CD4-positive, alpha-beta T cell treated with Interleukin-15 for 4 hours (primary cell): ENCODE measurements at regions not wholly inside any gene's neighbourhood (a gene's known extent, or its start where the extent isn't known, plus 50 kb on each side); places are given as distances from the start of the nearest gene placed in this dataset.

Source experiments
- DNase-seq: peaks from one replicate; pipeline ENCODE4 v3.0.0-alpha.2; 2020; ENCODE audit warnings: low spot score

DNA sequence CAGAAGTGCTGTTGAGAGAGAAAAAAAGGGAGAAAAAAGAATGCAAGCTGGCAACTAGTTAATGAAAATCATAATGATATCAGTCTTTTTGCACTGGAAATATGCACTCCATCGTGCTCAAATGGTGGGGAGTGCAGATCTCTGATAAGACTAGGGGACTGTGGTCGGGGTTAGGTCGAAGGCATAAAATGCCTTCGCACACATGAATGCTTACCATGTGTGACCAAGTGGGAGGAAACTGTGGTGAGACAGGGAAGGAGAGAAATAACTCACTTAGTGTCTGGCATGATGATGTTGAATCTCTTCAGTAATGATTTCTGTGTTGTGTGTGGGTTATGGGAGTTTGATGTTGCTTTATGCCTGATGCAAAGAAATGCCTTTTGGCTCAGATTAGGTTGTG is 358.9 kb downstream of the FBXO8 start:
- DNase-seq, result no peak

DNA sequence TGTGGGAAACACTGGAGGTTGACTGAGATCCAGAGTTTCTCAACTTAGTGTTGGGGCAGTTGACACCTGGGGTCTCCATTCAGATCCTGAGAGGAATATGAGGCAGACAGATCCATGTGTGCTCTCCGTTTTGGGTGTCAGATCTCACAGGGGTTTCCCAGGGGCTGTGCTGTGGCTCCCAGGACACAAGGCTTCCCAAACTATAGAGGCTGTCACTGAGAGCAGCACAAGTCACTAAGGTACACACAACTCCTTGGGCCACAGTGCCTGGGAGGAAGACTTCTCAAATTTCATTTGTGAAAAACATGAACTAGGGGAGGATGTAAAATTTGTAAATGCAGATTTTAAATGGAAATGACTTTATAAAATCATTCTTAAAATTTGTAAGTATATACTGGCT is 363.6 kb downstream of the FBXO8 start:
- no peak for DNase-seq

DNA sequence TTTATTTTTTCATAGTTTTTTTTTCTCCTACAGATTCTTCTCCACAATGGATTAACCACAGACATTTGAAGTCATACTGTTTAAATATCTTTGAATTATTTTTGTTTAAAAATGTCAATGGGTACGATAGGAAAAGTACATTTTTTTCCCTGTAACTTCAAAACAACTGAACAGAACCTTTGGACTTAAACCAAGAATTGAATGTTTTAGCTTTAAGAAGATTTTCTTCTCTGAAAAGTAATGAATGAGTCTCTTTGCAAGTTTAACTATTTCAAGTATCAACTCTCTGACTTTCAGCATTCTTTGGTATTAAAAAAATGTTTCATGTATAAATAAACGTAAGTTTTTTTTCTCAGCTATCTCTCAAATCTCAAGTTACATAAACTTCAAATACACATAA is 364.3 kb downstream of the FBXO8 start:
- no peak for DNase-seq

DNA sequence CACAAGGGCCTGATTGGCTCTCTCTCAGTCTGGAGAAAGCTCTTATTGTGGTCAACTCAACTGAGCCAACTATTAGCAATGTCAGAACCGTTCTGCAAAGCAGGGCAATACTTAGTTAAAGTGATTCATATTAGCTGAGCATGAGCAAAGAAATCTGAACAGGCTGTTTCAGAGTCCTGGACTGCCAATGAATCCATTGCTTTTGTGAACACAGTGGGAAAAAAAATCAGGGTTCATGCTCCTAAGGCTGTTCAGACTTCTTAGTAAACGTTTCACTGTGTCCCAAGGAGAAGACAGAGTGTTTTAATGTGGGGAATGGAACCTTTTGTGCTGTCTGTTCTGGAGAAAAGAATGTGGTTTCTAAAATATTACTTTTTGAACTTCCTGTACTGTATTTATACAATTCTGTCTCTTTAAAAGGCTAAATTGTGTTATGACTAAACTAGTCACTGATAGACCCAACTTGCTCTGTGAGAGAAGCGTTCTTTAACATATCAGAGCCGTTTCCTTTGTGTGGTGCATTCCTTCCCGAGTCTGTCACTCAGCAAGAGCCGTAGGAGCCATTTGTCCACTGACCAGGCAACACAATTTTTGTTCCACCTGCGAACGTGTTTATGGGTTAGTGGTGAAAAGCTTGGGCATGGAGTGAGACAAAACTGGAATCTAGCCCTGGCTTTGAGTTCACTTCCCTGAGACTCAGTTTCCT is 366.1 kb downstream of the FBXO8 start:
- no peak for DNase-seq

DNA sequence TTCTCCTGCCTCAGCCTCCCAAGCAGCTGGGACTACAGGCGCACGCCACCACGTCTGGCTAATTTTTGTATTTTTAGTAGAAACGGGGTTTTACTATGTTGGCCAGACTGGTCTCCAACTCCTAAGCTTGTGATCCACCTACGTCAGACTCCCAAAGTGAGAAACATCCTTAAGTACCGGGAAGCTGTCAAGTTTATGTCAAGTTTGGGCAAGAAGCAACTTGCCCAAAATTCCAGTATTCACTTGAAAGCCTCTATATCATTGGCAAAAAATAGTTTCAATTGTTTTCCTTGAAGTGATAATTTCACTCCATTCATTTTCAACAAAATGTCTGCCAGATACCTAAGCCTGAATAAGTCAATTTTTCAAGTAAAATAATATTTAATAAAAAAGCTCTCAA is 370.0 kb downstream of the FBXO8 start:
- no peak for DNase-seq

DNA sequence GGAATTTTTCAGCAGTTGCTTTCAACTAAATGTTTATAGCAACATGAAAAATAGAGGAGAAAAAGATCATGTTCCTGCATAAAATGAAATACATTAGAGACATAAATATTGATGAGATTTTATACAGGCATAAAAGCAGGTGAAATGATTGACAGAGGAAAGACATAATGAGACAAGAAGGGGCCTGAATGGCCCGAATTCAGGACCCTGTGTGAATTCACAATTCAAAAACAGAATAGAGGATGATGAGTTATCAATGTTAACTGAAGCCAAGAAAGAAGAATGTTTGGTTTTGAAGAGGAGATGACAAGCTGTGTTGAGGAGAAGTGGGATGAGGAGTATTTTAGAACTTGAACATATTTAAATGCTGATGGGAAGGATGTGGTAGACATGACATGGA is 371.1 kb downstream of the FBXO8 start:
- DNase-seq, result no peak

DNA sequence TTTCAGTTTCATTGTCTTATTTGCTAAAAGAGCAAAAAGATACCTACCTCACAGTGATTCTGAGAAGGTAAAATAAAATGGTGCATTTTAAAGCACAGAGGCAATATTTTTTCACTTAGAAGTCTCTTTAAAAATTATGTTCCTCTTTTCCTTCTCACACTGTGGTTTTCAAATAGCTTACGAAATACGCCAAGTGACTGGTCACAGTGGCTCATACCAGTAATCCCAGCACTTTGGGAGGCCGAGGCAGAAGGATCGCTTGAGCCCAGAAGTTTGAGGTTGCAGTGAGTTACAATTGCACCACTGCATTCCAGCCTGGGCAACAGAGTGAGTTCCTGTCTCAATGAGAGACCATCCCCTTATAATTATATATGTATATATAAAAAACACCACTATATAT is 372.6 kb downstream of the FBXO8 start:
- DNase-seq, result no peak

DNA sequence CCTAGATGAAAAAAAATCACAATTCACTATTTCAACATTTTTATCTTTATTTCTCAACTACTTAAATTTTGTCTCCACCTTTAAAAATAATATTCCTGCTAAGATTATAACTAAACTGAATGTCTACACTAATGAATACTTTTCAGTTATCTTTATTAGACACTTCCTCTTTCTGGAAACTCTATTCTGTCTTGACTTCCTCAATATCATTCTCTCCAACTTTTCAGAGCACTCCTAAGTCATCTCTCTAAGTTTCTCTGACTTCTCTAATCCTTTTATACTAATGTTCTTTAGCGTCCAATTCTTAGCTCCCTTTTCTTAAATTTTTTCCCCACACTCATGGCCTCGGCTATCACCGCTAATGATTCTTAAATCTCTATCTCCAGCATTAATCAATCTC is 374.2 kb downstream of the FBXO8 start:
- DNase-seq, result no peak

DNA sequence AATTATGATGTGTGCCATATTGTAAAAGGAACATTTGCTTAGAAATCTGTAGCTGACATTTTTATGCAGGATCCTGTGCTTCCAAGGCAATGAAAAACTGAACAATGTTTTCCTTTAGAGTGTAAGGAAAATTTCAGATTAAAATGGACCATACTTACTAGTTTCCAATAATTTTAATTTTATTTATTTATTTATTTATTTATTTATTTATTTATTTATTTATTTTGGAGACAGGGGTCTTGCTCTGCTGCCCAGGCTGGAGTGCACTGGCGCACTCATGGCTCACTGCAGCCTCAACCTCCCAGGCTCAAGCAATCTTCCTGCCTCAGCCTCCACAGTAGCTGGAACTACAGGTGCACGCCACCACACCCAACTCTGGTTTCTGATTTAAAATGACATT is 369.8 kb upstream of the HAND2 start:
- no peak for DNase-seq

DNA sequence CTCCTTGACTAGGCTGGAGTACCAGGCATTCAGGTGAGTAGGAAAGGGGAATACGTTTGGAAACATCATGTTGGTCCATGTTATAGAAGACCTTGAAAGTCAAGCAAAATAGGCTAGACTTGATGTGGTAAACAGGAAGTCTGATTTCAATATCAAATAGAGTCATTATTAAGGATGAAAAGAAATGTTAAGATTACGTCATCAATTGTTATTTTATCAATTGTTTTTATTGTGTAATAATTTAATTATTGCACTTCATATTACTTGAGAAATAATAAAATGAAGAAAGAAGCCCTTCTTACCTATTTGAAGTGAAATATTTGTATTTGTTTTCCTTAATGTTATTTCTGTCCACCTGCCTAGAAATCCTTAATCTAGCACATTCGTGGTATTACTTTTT is 361.0 kb upstream of the HAND2 start:
- no peak for DNase-seq

DNA sequence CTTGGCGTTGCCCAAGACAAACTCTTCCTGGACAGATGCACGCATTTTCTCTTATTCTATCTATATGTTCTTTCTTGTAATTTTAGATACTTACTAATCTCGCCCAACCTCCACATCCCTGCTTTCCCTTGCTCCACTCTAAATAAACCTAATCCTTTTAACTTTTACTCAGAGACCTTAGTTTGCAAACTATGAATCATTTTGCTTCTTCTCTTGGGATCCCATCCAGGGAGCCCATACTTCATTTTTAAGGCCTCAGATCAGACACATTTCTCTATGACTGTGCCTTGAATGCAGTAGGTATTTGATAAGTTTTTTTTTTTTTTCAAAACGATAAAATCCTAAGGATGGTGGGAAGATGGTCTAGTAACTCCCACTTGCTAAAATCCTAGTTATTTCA is 353.8 kb upstream of the HAND2 start:
- no peak for DNase-seq

DNA sequence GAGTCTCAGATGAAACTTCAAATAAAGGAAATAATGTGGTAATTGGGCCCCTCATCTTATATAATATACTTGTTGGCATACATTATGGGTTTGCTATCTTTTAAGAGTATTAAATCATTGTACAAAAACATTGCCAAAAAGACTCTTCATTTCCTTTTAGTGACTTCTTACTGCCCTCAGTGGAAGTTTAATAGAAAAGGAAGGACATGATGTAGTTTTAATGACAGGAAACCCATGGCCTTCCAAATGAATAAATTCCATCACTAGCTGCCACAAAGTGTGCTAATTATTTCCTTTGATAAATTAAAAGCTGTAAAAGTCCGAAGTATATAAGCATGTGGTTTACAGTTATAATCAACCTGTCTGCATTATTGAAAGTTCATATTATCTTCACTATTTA is 350.9 kb upstream of the HAND2 start:
- DNase-seq, result no peak

DNA sequence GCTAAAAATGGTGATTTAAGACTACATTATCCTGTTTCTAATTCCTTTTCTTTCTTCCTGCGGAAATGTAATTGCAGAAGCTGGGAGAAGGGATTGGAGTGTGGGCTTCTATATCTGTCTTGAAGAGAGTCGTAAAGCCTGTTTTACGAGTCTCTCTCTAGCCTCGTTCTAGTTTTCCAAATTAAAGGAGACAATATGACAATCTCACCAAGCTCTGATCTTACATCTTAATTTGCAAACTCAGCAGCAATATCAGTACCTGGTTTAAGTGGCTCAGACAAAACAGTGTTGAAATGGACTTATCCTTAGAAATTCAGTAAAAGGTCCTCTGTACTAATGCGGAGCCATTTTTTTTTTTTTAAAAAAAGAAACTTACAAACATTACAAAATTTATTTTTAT is 349.5 kb upstream of the HAND2 start:
- no peak for DNase-seq

DNA sequence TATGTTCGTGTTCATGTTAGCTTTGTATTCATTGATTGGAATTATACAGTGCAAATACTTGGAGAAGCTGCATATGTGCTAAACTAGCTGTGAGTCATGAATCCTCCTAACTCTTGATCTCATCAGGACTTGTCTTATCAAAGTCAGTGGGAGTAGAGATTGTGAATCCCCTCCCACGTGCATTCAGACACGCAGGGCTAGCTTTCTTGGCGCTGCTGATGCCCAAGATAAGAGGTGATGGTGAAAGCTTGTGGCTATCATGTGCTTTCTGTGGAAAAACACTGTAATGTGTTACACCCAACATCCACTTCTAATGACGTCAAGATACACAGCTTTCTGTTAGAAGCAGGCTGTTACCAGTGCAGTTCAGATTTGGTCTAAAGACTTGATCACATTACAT is 348.7 kb upstream of the HAND2 start:
- DNase-seq, result no peak

DNA sequence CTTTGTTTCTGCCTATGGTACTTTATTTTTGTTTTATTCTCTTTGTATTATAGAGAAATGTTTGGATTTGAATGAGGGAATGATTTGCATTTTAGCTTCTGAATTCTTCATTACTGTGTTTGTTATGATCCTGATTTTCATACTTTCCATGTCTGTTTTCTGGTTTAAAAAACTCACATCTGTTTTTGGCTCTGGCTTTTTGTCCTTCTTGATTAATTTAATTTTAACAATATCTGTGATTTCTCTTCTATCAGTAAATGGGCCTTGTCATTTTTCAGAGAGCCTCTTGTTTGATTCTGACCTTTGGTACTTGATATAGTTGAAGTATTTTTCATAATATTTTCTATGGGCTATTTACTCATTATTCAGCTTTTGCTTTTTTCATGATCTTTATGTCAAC is 341.6 kb upstream of the HAND2 start:
- DNase-seq, result no peak

DNA sequence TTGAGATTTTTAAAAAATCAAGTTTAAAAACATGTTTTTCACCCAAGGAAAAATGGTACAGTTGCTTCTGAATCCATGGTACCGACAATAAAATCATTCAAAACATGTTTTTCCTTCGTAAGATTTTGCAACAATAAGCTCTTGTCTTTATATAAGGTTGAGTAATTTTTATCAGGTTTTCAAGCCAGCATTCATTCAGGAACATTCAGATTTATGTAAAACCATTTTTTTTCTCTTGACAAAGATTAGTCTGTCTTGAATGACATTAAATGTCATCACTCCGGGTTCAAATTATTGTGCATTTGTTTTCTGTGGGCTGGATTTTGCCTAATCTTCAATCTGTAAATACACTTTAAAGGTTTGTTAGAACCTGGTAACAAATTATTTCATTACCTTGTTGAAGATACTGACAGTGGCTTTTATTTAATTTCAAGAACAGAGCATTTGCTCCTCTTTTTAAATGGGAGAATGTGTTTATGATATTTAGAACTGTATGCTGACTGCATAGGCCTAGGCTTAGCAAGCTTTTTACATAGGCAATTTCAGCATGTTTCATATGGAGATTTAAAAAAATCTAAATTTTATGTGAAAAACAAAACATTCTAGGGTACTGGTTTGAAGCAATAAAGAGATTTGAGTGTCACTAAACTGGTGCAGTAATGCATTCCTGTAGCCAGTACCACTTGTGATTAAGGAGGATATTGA is 336.4 kb upstream of the HAND2 start:
- DNase-seq, result no peak

DNA sequence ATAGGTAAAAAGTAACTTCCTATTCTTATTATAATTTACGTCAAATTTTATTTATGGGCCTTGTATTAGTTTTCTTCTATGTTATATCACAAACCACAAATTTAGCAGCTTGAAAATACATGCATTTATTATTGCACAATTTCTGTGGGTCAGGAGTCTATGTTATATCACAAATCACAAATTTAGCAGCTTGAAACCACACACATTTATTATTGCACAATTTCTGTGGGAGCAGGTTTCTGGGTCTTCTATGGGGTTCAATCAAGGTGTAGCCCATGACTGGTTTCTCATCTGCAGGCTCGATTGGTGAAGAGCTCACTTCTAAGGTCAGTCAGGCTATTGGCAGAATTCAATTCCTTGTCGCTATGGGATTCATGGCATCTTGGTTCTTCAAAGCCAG is 332.7 kb upstream of the HAND2 start:
- no peak for DNase-seq

DNA sequence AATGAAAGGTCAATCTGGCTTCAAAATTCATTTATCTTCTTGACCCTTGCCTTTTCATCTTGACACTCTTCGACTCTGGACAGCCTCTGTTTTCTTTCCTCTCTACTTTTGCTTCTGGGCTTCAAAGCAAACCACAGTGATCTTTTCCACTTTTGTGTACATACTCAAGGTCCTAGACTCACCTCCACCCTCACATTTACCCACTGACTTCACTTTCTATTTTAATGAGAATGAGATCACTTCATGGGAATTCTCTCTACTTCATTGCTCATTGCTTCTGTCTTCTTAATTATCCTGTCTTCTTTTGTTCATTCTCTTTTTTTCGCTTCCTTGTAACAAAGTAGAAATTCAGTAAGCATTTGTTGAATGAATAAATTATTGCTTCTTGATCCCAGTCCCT is 330.1 kb upstream of the HAND2 start:
- no peak for DNase-seq

DNA sequence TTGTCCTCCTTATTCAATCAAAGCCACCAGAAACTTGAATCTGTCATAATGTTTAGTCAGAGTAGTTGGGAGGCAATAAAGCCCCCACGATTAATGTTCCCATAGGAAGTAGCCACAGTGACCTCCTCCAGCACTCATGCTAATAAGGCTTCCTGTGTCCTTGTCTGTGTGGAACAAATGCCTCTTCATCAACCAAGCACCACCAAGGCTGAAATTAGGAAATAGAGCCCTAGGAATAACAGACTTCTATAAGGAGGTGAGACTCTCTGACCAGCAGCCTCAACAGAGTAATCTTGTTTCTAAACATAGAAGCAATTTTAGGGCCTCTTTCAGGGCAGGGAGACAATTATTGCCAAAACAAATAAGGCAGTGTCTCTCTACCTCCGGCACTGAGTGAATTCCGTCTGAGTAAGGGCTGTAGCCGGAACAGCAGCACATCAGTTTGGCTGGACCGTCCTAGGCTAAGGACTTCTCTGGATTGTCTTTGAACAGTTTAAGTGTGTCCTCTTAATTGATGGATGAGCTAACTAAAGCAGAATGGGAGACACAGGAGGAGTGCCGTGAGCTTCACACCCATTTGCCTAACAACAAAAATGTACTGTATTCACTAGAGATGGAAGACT is 329.2 kb upstream of the HAND2 start:
- DNase-seq, result no peak

DNA sequence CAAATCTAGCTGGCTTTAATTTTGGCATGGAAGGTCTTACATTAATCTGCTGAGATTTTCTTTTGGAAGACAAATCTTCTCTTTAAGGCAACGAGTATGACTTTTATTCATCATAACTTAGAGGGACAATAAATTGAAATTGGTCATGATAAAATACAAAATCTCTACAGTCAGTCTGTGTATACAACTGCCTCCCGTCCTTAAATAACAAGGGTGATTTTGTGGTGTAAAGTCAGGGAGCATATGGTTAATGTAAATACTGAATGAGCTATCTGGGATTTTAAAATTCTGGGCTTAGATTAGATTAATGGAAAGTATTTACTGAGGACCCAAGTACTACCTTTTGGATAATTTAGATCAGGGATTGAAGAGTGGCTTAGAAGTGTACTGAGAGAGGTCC is 328.4 kb upstream of the HAND2 start:
- DNase-seq, result no peak

DNA sequence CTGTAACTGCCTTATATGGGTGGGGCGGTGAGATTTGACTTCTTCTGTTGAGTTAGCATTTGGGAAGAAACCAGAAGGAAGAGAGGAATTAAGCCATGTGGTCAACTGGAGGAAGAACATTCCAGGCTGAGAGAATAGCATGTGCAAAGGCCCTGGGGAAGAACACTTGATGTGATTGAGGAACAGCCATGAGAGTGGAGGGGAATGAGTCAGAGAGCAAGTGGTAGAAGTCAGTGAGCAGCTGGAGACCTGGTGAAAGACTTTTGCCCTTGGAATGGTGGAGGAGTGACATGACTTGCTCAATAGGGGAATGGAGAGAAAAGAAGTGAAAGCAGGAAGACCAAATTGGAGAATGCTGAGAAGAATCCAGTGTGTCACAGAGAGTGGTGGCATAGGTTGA is 327.8 kb upstream of the HAND2 start:
- DNase-seq, result no peak

DNA sequence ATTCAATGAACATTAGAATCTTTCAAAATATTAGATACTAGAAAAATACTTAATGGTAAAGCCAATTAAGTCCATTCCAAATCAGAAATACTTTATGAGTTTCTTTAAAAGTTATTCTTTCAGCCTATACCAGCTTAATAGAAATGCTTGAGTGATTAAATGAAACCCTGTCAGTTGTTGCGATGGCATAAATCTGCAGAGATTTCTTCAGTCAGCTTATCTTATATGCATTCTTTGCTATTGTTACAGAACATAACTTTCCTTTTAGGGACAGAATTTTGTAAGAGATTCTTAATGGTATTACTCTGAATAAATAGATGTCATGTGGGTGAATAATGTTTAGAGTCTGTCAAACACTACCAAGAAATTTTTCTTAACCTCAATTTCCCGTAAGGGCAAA is 325.0 kb upstream of the HAND2 start:
- no peak for DNase-seq

DNA sequence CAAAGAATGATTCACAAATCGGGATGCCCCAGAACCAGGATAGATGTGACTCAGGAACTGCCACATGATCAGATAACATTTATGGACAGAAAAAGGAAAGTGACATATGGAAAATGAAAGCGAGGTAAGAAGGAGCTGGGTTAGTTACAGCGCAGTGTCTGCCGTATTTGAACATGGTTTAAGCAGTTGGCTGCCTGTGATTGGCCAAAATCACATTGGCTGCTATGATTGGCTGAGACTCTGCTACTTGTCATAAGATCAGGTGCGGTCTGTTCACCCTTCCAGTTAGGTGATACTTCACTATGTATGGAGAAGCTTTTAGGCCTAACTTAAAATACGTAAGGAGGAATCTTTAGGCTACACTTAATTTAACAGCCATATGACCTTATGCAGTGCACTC is 322.7 kb upstream of the HAND2 start:
- no peak for DNase-seq

DNA sequence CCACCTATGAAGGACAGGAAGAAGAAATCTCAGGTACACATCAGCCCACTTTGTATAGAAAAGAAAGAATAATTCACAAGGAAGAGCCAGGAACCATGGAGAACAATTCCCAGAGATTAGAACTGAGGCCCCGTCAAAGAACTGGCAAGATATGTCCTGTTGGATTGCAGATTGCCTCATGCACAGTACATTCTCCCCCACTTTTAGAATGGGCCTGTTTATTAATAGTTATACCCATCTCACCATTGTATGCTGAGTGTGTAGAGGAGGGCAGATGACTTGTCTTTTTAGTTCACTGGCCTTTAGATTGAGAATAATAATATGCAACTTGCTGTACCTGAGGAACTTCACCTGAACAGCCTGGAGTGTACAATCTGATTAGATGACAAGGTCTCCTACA is 315.6 kb upstream of the HAND2 start:
- DNase-seq, result no peak
